Loucy (cell line): ENCODE measurements at regions not wholly inside any gene's neighbourhood (a gene's known extent, or its start where the extent isn't known, plus 50 kb on each side); places are given as distances from the start of the nearest gene placed in this dataset.

ENCODE experiments used
- EZH2phosphoT487 ChIP-seq: fragments of 200-600 bp; IDR thresholded peaks from 2 replicates; pipeline ENCODE4 v1.6.1; 2018; ENCODE audit warnings: antibody characterized with exemption, mild to moderate bottlenecking, moderate library complexity, borderline replicate concordance
- TF ChIP-seq, protein P1 (sequence below): fragments of 200-600 bp; sonication (generic); conservative IDR thresholded peaks from 2 replicates; pipeline ENCODE4 v1.5.1; 2014; ENCODE audit warnings: mild to moderate bottlenecking, antibody characterized with exemption, low read length

DNA sequence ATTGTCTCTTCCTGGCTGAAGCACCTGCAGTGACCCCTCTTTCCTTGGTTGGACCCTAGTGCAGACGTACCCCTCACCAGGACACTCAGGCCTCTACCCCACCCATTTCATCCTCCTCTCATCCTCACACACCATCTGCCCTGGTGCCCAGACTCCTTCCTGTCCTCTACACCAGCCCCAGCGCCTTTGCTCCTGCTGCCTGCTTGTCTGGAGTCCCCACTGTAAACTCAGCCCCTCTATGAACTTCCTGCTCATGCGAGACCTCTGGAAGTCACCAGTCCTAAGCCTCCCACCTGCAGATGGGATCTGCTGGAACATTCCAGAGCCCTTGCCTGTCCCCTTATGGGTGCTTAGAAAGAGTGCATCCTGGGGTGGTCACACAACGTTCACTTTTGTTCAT lies 242.5 kb downstream of the ADGRD1 start:
- TF ChIP-seq, protein P1, sequence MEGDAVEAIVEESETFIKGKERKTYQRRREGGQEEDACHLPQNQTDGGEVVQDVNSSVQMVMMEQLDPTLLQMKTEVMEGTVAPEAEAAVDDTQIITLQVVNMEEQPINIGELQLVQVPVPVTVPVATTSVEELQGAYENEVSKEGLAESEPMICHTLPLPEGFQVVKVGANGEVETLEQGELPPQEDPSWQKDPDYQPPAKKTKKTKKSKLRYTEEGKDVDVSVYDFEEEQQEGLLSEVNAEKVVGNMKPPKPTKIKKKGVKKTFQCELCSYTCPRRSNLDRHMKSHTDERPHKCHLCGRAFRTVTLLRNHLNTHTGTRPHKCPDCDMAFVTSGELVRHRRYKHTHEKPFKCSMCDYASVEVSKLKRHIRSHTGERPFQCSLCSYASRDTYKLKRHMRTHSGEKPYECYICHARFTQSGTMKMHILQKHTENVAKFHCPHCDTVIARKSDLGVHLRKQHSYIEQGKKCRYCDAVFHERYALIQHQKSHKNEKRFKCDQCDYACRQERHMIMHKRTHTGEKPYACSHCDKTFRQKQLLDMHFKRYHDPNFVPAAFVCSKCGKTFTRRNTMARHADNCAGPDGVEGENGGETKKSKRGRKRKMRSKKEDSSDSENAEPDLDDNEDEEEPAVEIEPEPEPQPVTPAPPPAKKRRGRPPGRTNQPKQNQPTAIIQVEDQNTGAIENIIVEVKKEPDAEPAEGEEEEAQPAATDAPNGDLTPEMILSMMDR, result no peak
- no peak for TF ChIP-seq EZH2phosphoT487
